ENCODE measurements at regions not wholly inside any gene's neighbourhood (a gene's known extent, or its start where the extent isn't known, plus 50 kb on each side); places are given as distances from the start of the nearest gene placed in this dataset.

- no peak for DNase-seq (ENCODE audit: extremely low spot score in 2 of 2)
- Histone ChIP-seq H3K27ac (no peak overlapping the region), H3K4me1 (no peaks in the 10 kb centered on the region), H3K36me3 (no peaks in the 10 kb centered on the region), H3K4me3 (no peak overlapping the region), H3K9me3 (no peaks in the 10 kb centered on the region), H3K27me3 (no peaks in the 10 kb centered on the region)
- no peak for TF ChIP-seq CTCF (IDR thresholded peaks at IDR 0.05)
- no peak for TF ChIP-seq POLR2A (IDR thresholded peaks at IDR 0.05)
- TF ChIP-seq POLR2AphosphoS5 (IDR thresholded peaks at IDR 0.05; ENCODE audit: insufficient read depth in 1 of 2, low read depth in 1 of 2): no peak
- intact Hi-C loops (cut with DNase I): no loop called here
Observed at GRCh38 chr6:103124471-103124870, 1731.0 kb downstream of the GRIK2 start.

GRCh38 chr6:103122766-103123601 is 1729.5 kb downstream of the GRIK2 start:
- H3K4me1 ChIP-seq: no peaks in the 10 kb centered on the region
- H3K36me3 ChIP-seq: no peaks in the 10 kb centered on the region
- intact Hi-C loops (cut with DNase I): no loop called here
- TF ChIP-seq CTCF (IDR thresholded peaks at IDR 0.05) (no peak), POLR2AphosphoS5 (IDR thresholded peaks at IDR 0.05; ENCODE audit: insufficient read depth in 1 of 2, low read depth in 1 of 2) (no peak), POLR2A (IDR thresholded peaks at IDR 0.05) (no peak)
- DNase-seq (ENCODE audit: extremely low spot score in 2 of 2): no peak
- no peaks in the 10 kb centered on the region for H3K27me3 ChIP-seq
- no peaks in the 10 kb centered on the region for H3K9me3 ChIP-seq
- no peak overlapping the region for H3K27ac ChIP-seq
- no peak overlapping the region for H3K4me3 ChIP-seq

- no peak for DNase-seq (ENCODE audit: extremely low spot score in 2 of 2)
- TF ChIP-seq POLR2A (IDR thresholded peaks at IDR 0.05) (no peak), POLR2AphosphoS5 (IDR thresholded peaks at IDR 0.05; ENCODE audit: insufficient read depth in 1 of 2, low read depth in 1 of 2) (no peak), CTCF (IDR thresholded peaks at IDR 0.05) (no peak)
- H3K27me3 ChIP-seq: no peaks in the 10 kb centered on the region
- no peaks in the 10 kb centered on the region for H3K36me3 ChIP-seq
- intact Hi-C loops (cut with DNase I): no loop called here
- H3K4me1 ChIP-seq: no peaks in the 10 kb centered on the region
- H3K27ac ChIP-seq: no peak overlapping the region
- no peak overlapping the region for H3K4me3 ChIP-seq
- no peaks in the 10 kb centered on the region for H3K9me3 ChIP-seq
Observed at GRCh38 chr6:103119056-103119455, 1725.5 kb downstream of the GRIK2 start.

GRCh38 chr6:103114582-103114981 is 1721.1 kb downstream of the GRIK2 start:
- Histone ChIP-seq H3K27me3 (no peaks in the 10 kb centered on the region), H3K4me3 (no peak overlapping the region), H3K36me3 (no peaks in the 10 kb centered on the region), H3K9me3 (no peaks in the 10 kb centered on the region), H3K27ac (no peak overlapping the region), H3K4me1 (no peaks in the 10 kb centered on the region)
- intact Hi-C loops (cut with DNase I): no loop called here
- TF ChIP-seq CTCF (IDR thresholded peaks at IDR 0.05) (no peak), POLR2A (IDR thresholded peaks at IDR 0.05) (no peak), POLR2AphosphoS5 (IDR thresholded peaks at IDR 0.05; ENCODE audit: insufficient read depth in 1 of 2, low read depth in 1 of 2) (no peak)
- no peak for DNase-seq (ENCODE audit: extremely low spot score in 2 of 2)

- Histone ChIP-seq H3K27me3 (no peaks in the 10 kb centered on the region), H3K27ac (no peak overlapping the region), H3K36me3 (no peaks in the 10 kb centered on the region), H3K9me3 (no peaks in the 10 kb centered on the region), H3K4me3 (no peak overlapping the region), H3K4me1 (no peaks in the 10 kb centered on the region)
- intact Hi-C loops (cut with DNase I): no loop called here
- TF ChIP-seq POLR2AphosphoS5 (IDR thresholded peaks at IDR 0.05; ENCODE audit: insufficient read depth in 1 of 2, low read depth in 1 of 2): no peak
- TF ChIP-seq POLR2A (IDR thresholded peaks at IDR 0.05): no peak
- TF ChIP-seq CTCF (IDR thresholded peaks at IDR 0.05): no peak
- DNase-seq (ENCODE audit: extremely low spot score in 2 of 2): no peak
Observed at GRCh38 chr6:103113416-103113815, 1719.9 kb downstream of the GRIK2 start.
